Osteoblast (primary cell): ENCODE measurements at regions not wholly inside any gene's neighbourhood (a gene's known extent, or its start where the extent isn't known, plus 50 kb on each side); places are given as distances from the start of the nearest gene placed in this dataset.

Experiments used
- DNase-seq: peaks from one replicate; pipeline ENCODE4 v3.0.0; 2011; ENCODE audit warnings: low spot score, mixed read lengths; ENCODE audit not compliant: insufficient read length; ENCODE audit errors: missing footprints
- H2AFZ ChIP-seq: 2 replicates; pipeline ENCODE4 v1.6.0; 2011; ENCODE audit warnings: mild to moderate bottlenecking, low read length
- H3K27ac ChIP-seq: 2 replicates; pipeline ENCODE4 v1.5.1; 2011; ENCODE audit warnings: mild to moderate bottlenecking, low read depth, low read length, moderate library complexity
- H3K27me3 ChIP-seq: 2 replicates; pipeline ENCODE4 v1.6.0; 2012; ENCODE audit warnings: mild to moderate bottlenecking, control low read depth, inconsistent platforms, low read length, moderate library complexity; ENCODE audit not compliant: insufficient read depth
- H3K36me3 ChIP-seq: 2 replicates; pipeline ENCODE4 v1.5.1; 2011; ENCODE audit warnings: mild to moderate bottlenecking, low read length, control low read depth, moderate library complexity; ENCODE audit not compliant: insufficient read depth
- H3K4me1 ChIP-seq: 2 replicates; pipeline ENCODE4 v1.5.1; 2011; ENCODE audit warnings: mild to moderate bottlenecking, low read length, control low read depth, moderate library complexity; ENCODE audit not compliant: insufficient read depth
- H3K4me2 ChIP-seq: 2 replicates; pipeline ENCODE4 v1.6.0; 2011; ENCODE audit warnings: mild to moderate bottlenecking, low read length; ENCODE audit not compliant: insufficient read depth
- H3K4me3 ChIP-seq: fragments of 200-600 bp; sonication (generic); 3 replicates; pipeline ENCODE4 v1.5.1; 2012; ENCODE audit warnings: mild to moderate bottlenecking, low read length, inconsistent platforms; ENCODE audit not compliant: insufficient read depth
- H3K79me2 ChIP-seq: 2 replicates; pipeline ENCODE4 v1.6.0; 2012; ENCODE audit warnings: mild to moderate bottlenecking, low read length, control low read depth, inconsistent platforms; ENCODE audit not compliant: insufficient read depth
- H3K9me3 ChIP-seq: 2 replicates; pipeline ENCODE4 v1.5.1; 2011; ENCODE audit warnings: low read depth, low read length, control low read depth
- H4K20me1 ChIP-seq: 2 replicates; pipeline ENCODE4 v1.6.0; 2012; ENCODE audit warnings: mild to moderate bottlenecking, low read length, control low read depth; ENCODE audit not compliant: insufficient read depth
- TF ChIP-seq, protein P1 (sequence below): IDR thresholded peaks from 2 replicates; pipeline ENCODE4 v1.5.1; 2011; ENCODE audit warnings: mild to moderate bottlenecking, low read depth, low read length, moderate library complexity; ENCODE audit errors: extremely low read depth

- H4K20me1 ChIP-seq = no peaks in the 10 kb centered on the region
- no peak overlapping the region for H3K4me2 ChIP-seq
- no peak overlapping the region for H3K4me3 ChIP-seq
- H3K36me3 ChIP-seq = no peaks in the 10 kb centered on the region
- H3K9me3 ChIP-seq = no peaks in the 10 kb centered on the region
- no peaks in the 10 kb centered on the region for H3K4me1 ChIP-seq
- no peaks in the 10 kb centered on the region for H3K79me2 ChIP-seq
- H2AFZ ChIP-seq = no peak overlapping the region
- DNase-seq = no peak
- no peak overlapping the region for H3K27ac ChIP-seq
- TF ChIP-seq, protein P1, sequence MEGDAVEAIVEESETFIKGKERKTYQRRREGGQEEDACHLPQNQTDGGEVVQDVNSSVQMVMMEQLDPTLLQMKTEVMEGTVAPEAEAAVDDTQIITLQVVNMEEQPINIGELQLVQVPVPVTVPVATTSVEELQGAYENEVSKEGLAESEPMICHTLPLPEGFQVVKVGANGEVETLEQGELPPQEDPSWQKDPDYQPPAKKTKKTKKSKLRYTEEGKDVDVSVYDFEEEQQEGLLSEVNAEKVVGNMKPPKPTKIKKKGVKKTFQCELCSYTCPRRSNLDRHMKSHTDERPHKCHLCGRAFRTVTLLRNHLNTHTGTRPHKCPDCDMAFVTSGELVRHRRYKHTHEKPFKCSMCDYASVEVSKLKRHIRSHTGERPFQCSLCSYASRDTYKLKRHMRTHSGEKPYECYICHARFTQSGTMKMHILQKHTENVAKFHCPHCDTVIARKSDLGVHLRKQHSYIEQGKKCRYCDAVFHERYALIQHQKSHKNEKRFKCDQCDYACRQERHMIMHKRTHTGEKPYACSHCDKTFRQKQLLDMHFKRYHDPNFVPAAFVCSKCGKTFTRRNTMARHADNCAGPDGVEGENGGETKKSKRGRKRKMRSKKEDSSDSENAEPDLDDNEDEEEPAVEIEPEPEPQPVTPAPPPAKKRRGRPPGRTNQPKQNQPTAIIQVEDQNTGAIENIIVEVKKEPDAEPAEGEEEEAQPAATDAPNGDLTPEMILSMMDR = no peak
- no peaks in the 10 kb centered on the region for H3K27me3 ChIP-seq
Measured at GRCh38 chr10:107727767-107728317, 563.3 kb upstream of the SORCS1 start.

DNA sequence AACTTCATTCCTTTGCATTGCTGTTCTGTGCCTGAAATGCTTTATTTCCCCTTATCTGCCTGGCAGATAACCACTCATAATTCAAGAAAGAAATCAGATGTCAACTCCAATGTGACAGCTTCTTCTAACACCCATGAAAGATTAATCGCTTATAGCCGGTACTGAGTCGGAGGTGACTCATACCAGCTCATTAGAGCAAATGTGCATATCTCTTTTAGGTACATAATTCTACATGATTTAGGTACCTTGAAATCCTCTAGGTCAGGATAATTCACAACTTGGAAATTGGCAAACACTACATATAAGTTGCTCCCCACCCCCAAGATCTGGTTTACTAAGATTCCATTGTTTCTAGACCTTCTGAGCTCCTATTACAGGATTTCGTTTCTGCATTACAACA, 554.4 kb upstream of the SORCS1 start:
- Histone ChIP-seq H3K4me3 (no peak overlapping the region), H2AFZ (no peak overlapping the region), H3K36me3 (no peaks in the 10 kb centered on the region), H3K4me2 (no peak overlapping the region), H3K79me2 (no peaks in the 10 kb centered on the region), H3K27me3 (no peaks in the 10 kb centered on the region), H3K9me3 (no peaks in the 10 kb centered on the region), H3K27ac (no peak overlapping the region), H3K4me1 (no peaks in the 10 kb centered on the region), H4K20me1 (no peaks in the 10 kb centered on the region)
- no peak for DNase-seq
- TF ChIP-seq, protein P1 = no peak

- Histone ChIP-seq H3K9me3 (no peaks in the 10 kb centered on the region), H3K36me3 (no peaks in the 10 kb centered on the region), H2AFZ (no peak overlapping the region), H4K20me1 (no peaks in the 10 kb centered on the region), H3K27ac (no peak overlapping the region), H3K79me2 (no peaks in the 10 kb centered on the region), H3K4me1 (no peaks in the 10 kb centered on the region), H3K4me2 (no peak overlapping the region), H3K27me3 (no peaks in the 10 kb centered on the region), H3K4me3 (no peak overlapping the region)
- no peak for DNase-seq
- TF ChIP-seq, protein P1 = no peak
Measured at GRCh38 chr10:107717046-107717445, 552.5 kb upstream of the SORCS1 start.

- H4K20me1 ChIP-seq = no peaks in the 10 kb centered on the region
- no peak for DNase-seq
- H2AFZ ChIP-seq = no peak overlapping the region
- TF ChIP-seq, protein P1 = no peak
- peaks cover 3% of the 10 kb centered on the region for H3K9me3 ChIP-seq
- H3K4me2 ChIP-seq = no peak overlapping the region
- H3K27ac ChIP-seq = no peak overlapping the region
- H3K36me3 ChIP-seq = no peaks in the 10 kb centered on the region
- H3K79me2 ChIP-seq = no peaks in the 10 kb centered on the region
- H3K27me3 ChIP-seq = no peaks in the 10 kb centered on the region
- H3K4me1 ChIP-seq = no peaks in the 10 kb centered on the region
- no peak overlapping the region for H3K4me3 ChIP-seq
Measured at GRCh38 chr10:107715565-107715964, 551.1 kb upstream of the SORCS1 start.
